ENCODE measurements at regions not wholly inside any gene's neighbourhood (a gene's known extent, or its start where the extent isn't known, plus 50 kb on each side); places are given as distances from the start of the nearest gene placed in this dataset.

- Mint-ChIP-seq H3K4me1 (ENCODE audit: low read depth) (no peaks in the 10 kb centered on the region), H3K36me3 (ENCODE audit: low read depth) (no peaks in the 10 kb centered on the region), H3K27ac (no peak overlapping the region), H3K9me3 (peaks cover 2% of the 10 kb centered on the region), H3K4me3 (no peak overlapping the region), H3K27me3 (peaks cover 1% of the 10 kb centered on the region)
- ATAC-seq (no peak), DNase-seq (no peak)
- ChIA-PET CTCF (no interaction called here), POLR2A (no interaction called here)
- no peak for TF ChIP-seq CTCF (IDR thresholded peaks at IDR 0.05)
- intact Hi-C loops (cut with micrococcal nuclease): no loop called here
Measured at GRCh38 chr6:4351520-4352321, 216.3 kb upstream of the ECI2 start.

GRCh38 chr6:4350567-4351519 lies 215.5 kb upstream of the ECI2 start:
- TF ChIP-seq CTCF (IDR thresholded peaks at IDR 0.05): no peak
- Mint-ChIP-seq H3K36me3 (ENCODE audit: low read depth) (no peaks in the 10 kb centered on the region), H3K4me3 (no peak overlapping the region), H3K9me3 (no peaks in the 10 kb centered on the region), H3K4me1 (ENCODE audit: low read depth) (no peaks in the 10 kb centered on the region), H3K27ac (no peak overlapping the region), H3K27me3 (no peaks in the 10 kb centered on the region)
- DNase-seq: no peak
- intact Hi-C loops (cut with micrococcal nuclease): no loop called here
- no peak for ATAC-seq
- ChIA-PET CTCF (no interaction called here), POLR2A (no interaction called here)

GRCh38 chr6:4349931-4350330 lies 214.6 kb upstream of the ECI2 start:
- DNase-seq: no peak
- no peak for ATAC-seq
- H3K27me3 Mint-ChIP-seq: no peaks in the 10 kb centered on the region
- H3K9me3 Mint-ChIP-seq: no peaks in the 10 kb centered on the region
- intact Hi-C loops (cut with micrococcal nuclease): no loop called here
- no peak overlapping the region for H3K27ac Mint-ChIP-seq
- ChIA-PET CTCF (no interaction called here), POLR2A (no interaction called here)
- no peak for TF ChIP-seq CTCF (IDR thresholded peaks at IDR 0.05)
- no peaks in the 10 kb centered on the region for H3K36me3 Mint-ChIP-seq (ENCODE audit: low read depth)
- no peak overlapping the region for H3K4me3 Mint-ChIP-seq
- no peaks in the 10 kb centered on the region for H3K4me1 Mint-ChIP-seq (ENCODE audit: low read depth)

GRCh38 chr6:4349323-4349722 lies 213.9 kb upstream of the ECI2 start:
- Mint-ChIP-seq H3K27me3 (no peaks in the 10 kb centered on the region), H3K4me3 (no peak overlapping the region), H3K27ac (no peak overlapping the region), H3K4me1 (ENCODE audit: low read depth) (no peaks in the 10 kb centered on the region), H3K9me3 (no peaks in the 10 kb centered on the region), H3K36me3 (ENCODE audit: low read depth) (no peaks in the 10 kb centered on the region)
- intact Hi-C loops (cut with micrococcal nuclease): no loop called here
- ChIA-PET POLR2A (no interaction called here), CTCF (no interaction called here)
- no peak for ATAC-seq
- TF ChIP-seq CTCF (IDR thresholded peaks at IDR 0.05): no peak
- DNase-seq: no peak

Measured in activated CD8-positive, alpha-beta T cell treated with anti-CD3 and anti-CD28 coated beads for 36 hours (primary cell).